ENCODE measurements at regions not wholly inside any gene's neighbourhood (a gene's known extent, or its start where the extent isn't known, plus 50 kb on each side); places are given as distances from the start of the nearest gene placed in this dataset.

DNA sequence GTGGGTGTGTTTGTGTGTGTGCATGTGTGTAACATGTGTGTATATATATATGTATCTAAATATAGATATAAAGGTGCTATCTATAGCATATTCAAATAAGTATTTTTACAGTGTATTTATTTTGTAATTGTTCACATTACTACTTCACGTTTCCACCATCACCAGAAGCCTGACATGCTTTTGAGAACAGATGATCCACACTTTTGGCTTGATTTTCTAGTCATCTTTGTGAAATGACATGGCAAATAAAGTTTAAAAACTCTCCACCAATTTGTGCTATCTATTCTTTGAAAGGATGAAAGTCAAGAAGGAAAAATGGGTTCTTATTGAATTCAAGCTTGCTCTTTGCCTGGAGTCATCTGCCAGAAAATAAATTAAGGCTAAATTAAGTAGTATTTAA, 294.0 kb upstream of the AKR1E2 start:
- H3K4me1 ChIP-seq: no peaks in the 10 kb centered on the region
- 0 out of 2 replicates have a peak, but pooled peaks cover under 1% of the 10 kb centered on the region for H3K9me3 ChIP-seq
- TF ChIP-seq Cebpa-rat (IDR thresholded peaks at IDR 0.05): no peak
- no peak overlapping the region for H3K4me2 ChIP-seq
- H4K20me1 ChIP-seq: no peaks in the 10 kb centered on the region
- H3K4me3 ChIP-seq: no peak overlapping the region
- no peaks in the 10 kb centered on the region for H3K27me3 ChIP-seq
- H3K9ac ChIP-seq: no peak overlapping the region
- H3K36me3 ChIP-seq: no peaks in the 10 kb centered on the region
- H3K27ac ChIP-seq: no peak overlapping the region

DNA sequence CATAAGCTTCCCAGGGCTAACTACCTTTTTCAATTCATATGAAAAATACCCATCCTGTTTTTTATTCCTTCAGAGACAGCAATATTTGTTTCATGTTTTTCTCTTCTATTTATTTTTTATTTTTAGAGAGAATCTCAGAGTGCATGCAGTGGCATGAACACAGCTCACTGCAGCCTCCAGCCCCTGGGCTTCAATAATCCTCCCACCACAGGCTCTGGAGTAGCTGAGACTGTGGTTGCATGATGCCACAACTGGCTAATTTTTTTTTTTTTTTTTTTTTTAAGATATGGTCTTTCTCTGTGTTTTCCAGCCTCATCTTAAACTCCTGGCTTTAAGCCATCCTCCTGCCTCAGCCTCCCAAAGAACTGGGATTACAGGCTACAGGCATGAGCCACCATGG, 296.7 kb upstream of the AKR1E2 start:
- no peak overlapping the region for H3K9ac ChIP-seq
- no peak overlapping the region for H3K4me2 ChIP-seq
- H3K27me3 ChIP-seq: no peaks in the 10 kb centered on the region
- no peaks in the 10 kb centered on the region for H4K20me1 ChIP-seq
- H3K27ac ChIP-seq: no peak overlapping the region
- TF ChIP-seq Cebpa-rat (IDR thresholded peaks at IDR 0.05): no peak
- no peaks in the 10 kb centered on the region for H3K9me3 ChIP-seq
- peaks cover 2% of the 10 kb centered on the region; the same call in 1 of the 2 replicates for H3K4me1 ChIP-seq
- no peaks in the 10 kb centered on the region for H3K36me3 ChIP-seq
- no peak overlapping the region for H3K4me3 ChIP-seq

DNA sequence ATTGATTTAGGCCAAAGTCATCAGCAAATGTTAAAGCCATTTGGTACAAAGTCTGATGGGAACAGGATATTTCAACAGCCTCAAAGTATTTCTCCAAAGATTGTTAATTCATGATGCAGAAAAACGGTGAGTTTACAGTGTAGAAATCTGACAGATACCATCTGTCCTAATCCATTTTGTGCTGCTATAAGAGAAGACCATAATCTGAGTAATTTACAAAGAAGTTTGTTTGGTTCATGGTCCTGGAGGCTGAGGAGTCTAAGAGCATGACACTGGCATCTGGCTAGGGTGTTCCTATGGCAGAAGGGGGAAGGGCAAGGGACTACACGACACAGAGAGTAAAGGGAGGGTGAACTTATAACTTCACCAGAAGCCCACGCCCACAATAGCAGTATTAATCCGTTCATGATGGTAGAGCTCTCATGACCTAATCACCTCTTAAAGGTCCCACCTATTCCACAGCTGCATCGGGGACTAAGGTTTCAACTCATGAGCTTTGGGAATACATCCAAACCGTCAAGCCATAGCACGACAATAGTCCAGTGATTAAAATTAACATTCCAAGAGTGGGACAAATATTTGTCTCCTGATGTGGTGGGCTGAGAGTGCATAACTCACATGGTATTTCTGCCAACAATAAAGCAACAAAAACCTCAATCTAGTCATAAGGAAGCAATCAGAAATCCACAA, 298.6 kb upstream of the AKR1E2 start:
- H3K4me3 ChIP-seq: no peak overlapping the region
- no peaks in the 10 kb centered on the region for H3K36me3 ChIP-seq
- no peaks in the 10 kb centered on the region for H4K20me1 ChIP-seq
- no peak overlapping the region for H3K9ac ChIP-seq
- no peaks in the 10 kb centered on the region for H3K9me3 ChIP-seq
- H3K4me1 ChIP-seq: peaks cover 20% of the 10 kb centered on the region
- no peaks in the 10 kb centered on the region for H3K27me3 ChIP-seq
- H3K27ac ChIP-seq: no peak overlapping the region
- H3K4me2 ChIP-seq: no peak overlapping the region
- TF ChIP-seq Cebpa-rat (IDR thresholded peaks at IDR 0.05): no peak

DNA sequence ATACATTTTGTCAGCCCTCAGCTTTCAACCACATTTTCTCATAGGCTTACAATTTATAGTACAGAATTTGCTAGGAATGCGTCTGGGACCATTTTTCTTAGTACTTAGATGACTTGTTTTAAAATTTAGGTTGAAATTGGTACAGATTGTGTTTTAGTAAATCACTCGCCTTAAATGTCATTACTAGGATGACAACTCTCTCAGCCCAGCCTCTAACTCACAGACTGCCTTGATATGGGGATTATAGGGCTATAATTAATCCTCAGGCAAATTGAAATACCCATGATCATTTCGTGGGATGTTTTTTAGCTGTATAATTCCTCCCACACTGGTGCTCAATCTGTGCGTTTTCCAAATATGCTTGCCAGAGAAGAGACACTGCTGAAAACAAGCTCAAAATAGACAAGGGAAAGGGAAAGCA, 299.7 kb upstream of the AKR1E2 start:
- Histone ChIP-seq H3K9me3 (no peaks in the 10 kb centered on the region), H4K20me1 (no peaks in the 10 kb centered on the region), H3K4me2 (no peak overlapping the region), H3K36me3 (no peaks in the 10 kb centered on the region), H3K9ac (no peak overlapping the region), H3K4me1 (peaks cover 28% of the 10 kb centered on the region), H3K27me3 (no peaks in the 10 kb centered on the region), H3K4me3 (no peak overlapping the region), H3K27ac (no peak overlapping the region)
- no peak for TF ChIP-seq Cebpa-rat (IDR thresholded peaks at IDR 0.05)

DNA sequence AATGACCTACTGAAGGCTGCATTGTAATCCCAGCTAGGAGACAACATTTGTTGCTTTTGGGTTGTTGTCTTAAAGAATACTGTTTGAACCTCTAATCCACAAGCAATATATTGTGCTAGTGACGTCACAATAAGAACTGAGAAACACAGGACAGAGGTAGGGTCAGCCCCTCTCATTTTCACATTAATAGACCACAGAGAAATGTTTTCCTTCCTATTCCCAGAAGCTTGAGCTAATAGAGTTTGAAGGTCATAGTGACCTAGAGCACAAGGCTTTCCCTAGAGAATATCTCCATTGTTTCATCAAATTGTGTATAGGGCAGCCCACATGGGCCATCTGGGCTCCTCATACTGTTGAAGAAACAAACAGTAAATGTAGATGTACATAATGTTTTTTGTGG, 300.9 kb upstream of the AKR1E2 start:
- H3K9me3 ChIP-seq: no peaks in the 10 kb centered on the region
- no peak overlapping the region for H3K27ac ChIP-seq
- no peaks in the 10 kb centered on the region for H3K27me3 ChIP-seq
- H4K20me1 ChIP-seq: no peaks in the 10 kb centered on the region
- no peak overlapping the region for H3K4me2 ChIP-seq
- H3K9ac ChIP-seq: no peak overlapping the region
- no peak for TF ChIP-seq Cebpa-rat (IDR thresholded peaks at IDR 0.05)
- no peaks in the 10 kb centered on the region for H3K36me3 ChIP-seq
- H3K4me3 ChIP-seq: no peak overlapping the region
- H3K4me1 ChIP-seq: peaks cover 28% of the 10 kb centered on the region

DNA sequence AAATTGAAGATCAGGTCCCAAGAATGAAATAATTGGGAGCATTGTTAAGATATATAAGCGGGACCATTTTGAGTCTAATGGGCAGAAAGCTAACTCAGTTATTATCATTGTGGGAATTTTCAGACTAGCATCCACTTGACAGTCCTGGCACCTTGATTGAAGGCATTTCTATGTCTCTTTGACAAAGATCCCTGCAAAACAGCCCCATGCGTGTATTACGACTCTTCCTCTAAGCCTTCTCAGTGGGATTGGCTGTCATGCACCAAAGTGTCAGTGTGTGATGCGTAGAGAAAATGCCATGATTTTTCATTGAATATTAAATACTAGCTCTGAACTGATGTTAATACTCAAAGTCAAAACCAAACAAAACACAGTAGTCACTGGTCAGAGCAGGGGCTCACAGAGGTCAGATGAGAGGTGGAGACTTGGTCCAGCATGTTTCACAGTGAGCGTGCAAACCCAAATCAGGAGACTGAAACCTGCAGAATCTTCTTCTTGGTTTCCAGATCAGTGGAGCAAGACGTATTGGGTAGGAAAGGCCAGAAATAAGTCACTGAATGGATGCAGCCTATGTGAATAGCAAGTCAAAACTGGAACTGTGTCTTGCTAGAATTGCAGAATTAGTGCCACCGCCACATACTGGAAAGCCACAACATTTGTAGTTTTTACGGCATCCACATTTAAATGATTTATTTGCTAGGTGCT, 303.6 kb upstream of the AKR1E2 start:
- no peak overlapping the region for H3K9ac ChIP-seq
- H3K9me3 ChIP-seq: no peaks in the 10 kb centered on the region
- H3K4me3 ChIP-seq: peak overlapping the region; percentile 5; the same call in 1 of the 2 replicates
- H3K4me2 ChIP-seq: peak overlapping the region; percentile 76
- no peaks in the 10 kb centered on the region for H4K20me1 ChIP-seq
- peaks cover 28% of the 10 kb centered on the region for H3K4me1 ChIP-seq
- no peaks in the 10 kb centered on the region for H3K36me3 ChIP-seq
- no peak for TF ChIP-seq Cebpa-rat (IDR thresholded peaks at IDR 0.05)
- H3K27ac ChIP-seq: no peak overlapping the region
- no peaks in the 10 kb centered on the region for H3K27me3 ChIP-seq

DNA sequence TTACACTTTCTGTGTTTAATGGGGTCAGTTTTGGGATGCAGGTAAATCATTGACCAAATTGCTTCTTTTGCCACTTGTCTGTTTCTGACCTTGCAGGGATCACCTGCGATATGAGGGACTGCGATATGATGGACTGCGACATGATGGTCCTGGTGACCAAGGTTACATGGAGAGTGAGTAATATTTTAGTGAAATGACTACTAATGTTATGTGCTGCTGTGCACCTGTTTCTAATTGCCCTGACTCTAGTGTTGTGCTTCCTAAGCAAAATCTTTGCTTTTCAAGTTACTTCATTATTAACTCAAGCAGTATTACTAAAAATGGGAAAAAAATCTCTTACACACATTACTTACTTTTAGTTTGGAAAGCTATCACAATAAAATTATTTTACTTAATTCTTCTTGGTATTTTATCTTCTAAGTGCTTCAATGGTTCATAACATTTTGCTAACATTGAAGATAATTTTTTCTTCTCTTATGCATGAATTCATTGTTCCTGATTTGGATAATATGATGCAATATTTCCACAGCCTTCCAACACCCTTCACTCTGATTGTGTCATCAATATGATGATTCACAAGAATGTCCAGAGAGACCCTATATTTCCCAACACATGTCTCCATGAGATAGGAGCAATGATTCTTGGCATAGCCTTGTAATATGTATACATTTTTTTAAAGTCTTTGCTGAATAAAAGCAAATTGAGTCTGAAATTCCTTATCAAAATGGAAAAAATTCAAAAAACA, 306.2 kb upstream of the AKR1E2 start:
- Histone ChIP-seq H4K20me1 (no peaks in the 10 kb centered on the region), H3K4me1 (peaks cover 50% of the 10 kb centered on the region), H3K36me3 (no peaks in the 10 kb centered on the region), H3K4me3 (no peak overlapping the region), H3K27ac (no peak overlapping the region), H3K9ac (no peak overlapping the region), H3K9me3 (no peaks in the 10 kb centered on the region), H3K4me2 (no peak overlapping the region), H3K27me3 (no peaks in the 10 kb centered on the region)
- no peak for TF ChIP-seq Cebpa-rat (IDR thresholded peaks at IDR 0.05)

DNA sequence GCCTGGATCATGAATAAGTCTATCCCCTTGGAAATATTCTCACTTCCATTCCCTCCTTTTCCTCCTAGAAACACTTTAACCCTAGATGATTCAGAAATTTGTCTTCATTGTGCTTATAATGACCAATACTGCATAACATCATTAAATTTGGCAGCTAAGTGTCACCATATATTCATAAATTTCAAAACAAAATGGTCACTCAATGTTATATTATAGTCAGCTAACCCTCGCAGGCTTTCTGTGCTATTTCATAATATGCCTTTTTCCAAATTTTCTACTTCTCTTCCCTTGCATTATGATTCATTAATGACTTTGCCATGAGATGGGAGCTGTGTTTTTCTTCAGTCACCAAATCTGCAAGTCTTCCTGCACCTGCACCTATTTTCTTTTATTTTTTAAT, 308.3 kb upstream of the AKR1E2 start:
- Histone ChIP-seq H3K4me1 (peaks cover 47% of the 10 kb centered on the region), H3K9ac (no peak overlapping the region), H3K27ac (no peak overlapping the region), H4K20me1 (no peaks in the 10 kb centered on the region), H3K4me2 (no peak overlapping the region), H3K4me3 (no peak overlapping the region), H3K36me3 (no peaks in the 10 kb centered on the region), H3K9me3 (no peaks in the 10 kb centered on the region), H3K27me3 (no peaks in the 10 kb centered on the region)
- TF ChIP-seq Cebpa-rat (IDR thresholded peaks at IDR 0.05): no peak

DNA sequence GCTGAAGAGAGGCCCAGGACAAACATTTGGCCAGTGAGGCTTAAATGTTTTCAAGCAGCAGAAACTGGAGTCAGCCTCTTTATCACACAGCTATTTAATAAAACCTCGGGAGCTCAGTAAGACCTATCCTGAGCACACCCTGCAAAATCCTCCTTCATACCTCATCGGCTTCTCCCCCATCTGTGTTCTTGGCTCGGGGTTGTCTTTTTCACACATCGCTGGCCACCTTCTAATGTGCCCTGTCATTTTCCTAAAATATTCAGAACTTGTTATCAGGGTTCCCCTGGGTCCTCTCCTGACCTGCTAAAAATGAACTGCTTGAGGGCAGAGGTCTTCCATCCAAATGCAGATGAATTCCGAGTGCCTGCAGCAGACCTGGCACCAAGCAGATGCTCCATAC, 310.3 kb upstream of the AKR1E2 start:
- H3K4me1 ChIP-seq: peaks cover 36% of the 10 kb centered on the region
- peak overlapping the region; percentile 71 for H3K4me2 ChIP-seq
- no peak overlapping the region; the same call in 1 of the 2 replicates for H3K4me3 ChIP-seq
- H3K9ac ChIP-seq: no peak overlapping the region
- peak overlapping the region; percentile 64; the same call in 1 of the 2 replicates for H3K27ac ChIP-seq
- H3K27me3 ChIP-seq: no peaks in the 10 kb centered on the region
- no peaks in the 10 kb centered on the region for H3K36me3 ChIP-seq
- TF ChIP-seq Cebpa-rat (IDR thresholded peaks at IDR 0.05): no peak
- no peaks in the 10 kb centered on the region for H3K9me3 ChIP-seq
- no peaks in the 10 kb centered on the region for H4K20me1 ChIP-seq
